GM12865 (cell line): ENCODE measurements at regions not wholly inside any gene's neighbourhood (a gene's known extent, or its start where the extent isn't known, plus 50 kb on each side); places are given as distances from the start of the nearest gene placed in this dataset.

Experiments used
- DNase-seq: peaks from one replicate; pipeline ENCODE4 v3.0.0; 2010; ENCODE audit warnings: low read depth
- H3K4me3 ChIP-seq: 2 replicates; pipeline ENCODE4 v1.5.1; 2011; ENCODE audit warnings: mild to moderate bottlenecking, low read depth, low read length, control low read depth
- TF ChIP-seq, protein P1 (sequence below): IDR thresholded peaks from 2 replicates; pipeline ENCODE4 v1.5.1; 2011; ENCODE audit warnings: low read length, control low read depth, low read depth, inconsistent platforms; ENCODE audit not compliant: insufficient read depth; ENCODE audit errors: missing control alignments

DNA sequence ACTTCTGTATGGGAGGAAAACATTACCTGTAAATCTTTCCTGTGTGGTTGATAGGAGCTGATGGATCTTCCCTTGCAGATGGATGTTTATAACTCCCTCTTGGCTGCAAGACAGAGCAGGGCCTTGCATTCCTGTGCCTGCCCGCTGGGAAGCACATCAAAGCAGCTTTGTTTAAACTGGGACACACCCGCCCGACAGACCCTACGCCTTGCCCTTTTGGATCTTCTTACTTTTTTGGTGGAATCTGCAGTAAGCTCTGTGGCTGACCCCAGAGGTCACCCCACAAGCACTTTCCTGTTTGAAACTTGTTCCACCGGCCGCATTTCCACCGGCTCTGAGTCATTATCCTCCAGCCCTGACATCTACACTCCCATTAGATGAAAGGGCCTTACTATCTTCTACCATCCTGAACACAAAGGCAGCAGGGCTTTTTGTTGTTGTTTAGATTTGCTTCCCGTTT is 244.1 kb upstream of the STT3B start:
- TF ChIP-seq, protein P1, sequence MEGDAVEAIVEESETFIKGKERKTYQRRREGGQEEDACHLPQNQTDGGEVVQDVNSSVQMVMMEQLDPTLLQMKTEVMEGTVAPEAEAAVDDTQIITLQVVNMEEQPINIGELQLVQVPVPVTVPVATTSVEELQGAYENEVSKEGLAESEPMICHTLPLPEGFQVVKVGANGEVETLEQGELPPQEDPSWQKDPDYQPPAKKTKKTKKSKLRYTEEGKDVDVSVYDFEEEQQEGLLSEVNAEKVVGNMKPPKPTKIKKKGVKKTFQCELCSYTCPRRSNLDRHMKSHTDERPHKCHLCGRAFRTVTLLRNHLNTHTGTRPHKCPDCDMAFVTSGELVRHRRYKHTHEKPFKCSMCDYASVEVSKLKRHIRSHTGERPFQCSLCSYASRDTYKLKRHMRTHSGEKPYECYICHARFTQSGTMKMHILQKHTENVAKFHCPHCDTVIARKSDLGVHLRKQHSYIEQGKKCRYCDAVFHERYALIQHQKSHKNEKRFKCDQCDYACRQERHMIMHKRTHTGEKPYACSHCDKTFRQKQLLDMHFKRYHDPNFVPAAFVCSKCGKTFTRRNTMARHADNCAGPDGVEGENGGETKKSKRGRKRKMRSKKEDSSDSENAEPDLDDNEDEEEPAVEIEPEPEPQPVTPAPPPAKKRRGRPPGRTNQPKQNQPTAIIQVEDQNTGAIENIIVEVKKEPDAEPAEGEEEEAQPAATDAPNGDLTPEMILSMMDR: no peak
- no peak overlapping the region for H3K4me3 ChIP-seq
- DNase-seq: peak; percentile 49

DNA sequence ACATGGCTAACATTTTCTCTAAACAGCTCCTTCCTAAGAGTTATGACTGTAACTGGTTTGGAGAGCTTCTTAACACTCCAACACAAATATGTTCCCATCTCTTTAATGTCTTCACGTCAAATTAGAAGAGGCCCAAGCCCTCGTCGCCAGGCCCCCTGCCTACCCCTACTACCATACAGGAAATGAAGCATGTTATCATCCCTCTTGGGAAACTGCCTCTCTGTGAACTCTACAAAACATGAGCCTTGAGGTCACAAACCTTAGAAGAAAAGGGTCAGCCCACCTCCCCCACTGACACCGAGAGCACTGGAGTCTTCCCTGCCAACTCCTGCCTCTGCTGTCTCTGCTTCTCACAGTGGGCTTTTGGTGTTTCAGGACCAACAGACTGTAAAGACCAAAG is 243.1 kb upstream of the STT3B start:
- no peak overlapping the region for H3K4me3 ChIP-seq
- TF ChIP-seq, protein P1: no peak
- no peak for DNase-seq

DNA sequence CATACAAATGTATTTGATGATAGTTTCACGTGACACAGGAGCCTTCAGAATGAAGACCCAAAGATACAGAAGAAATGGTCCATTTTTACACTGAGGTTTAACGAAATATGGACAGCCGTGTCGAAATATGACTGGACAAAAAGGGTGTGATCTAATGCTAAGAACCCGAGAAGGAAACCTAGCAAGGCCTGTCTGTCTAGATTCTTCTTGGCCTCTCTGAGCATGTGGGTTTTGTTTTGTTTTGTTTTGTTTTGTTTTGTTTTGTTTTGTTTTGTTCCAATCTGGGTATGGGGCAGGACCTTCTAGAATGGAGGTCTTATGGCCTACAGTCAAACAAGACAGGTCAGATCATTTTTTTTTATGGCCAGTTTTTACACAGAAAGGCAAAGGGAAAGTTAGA is 242.7 kb upstream of the STT3B start:
- TF ChIP-seq, protein P1: no peak

DNA sequence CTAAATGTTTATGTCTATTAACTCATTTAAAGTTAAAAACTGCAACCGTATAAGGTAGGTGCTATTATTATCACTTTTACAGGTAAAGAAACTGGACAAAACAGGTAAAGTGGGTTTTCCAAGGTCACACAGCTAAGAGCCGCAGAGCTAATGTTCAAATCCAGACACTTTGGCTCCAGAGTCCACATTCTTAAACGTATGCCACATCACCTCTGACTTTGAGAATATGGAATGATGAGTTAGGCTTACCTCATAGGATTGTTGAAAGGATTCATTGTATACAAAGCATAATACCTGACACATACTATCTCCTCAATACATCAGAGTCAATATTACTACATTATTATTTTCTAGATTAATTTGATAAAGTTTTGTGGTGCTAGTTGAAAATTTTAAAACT is 240.9 kb upstream of the STT3B start:
- DNase-seq: no peak
- H3K4me3 ChIP-seq: no peak overlapping the region
- TF ChIP-seq, protein P1: no peak

More for the DNA sequence above, 242.7 kb upstream of the STT3B start:
- DNase-seq: no peak
- no peak overlapping the region for H3K4me3 ChIP-seq

DNA sequence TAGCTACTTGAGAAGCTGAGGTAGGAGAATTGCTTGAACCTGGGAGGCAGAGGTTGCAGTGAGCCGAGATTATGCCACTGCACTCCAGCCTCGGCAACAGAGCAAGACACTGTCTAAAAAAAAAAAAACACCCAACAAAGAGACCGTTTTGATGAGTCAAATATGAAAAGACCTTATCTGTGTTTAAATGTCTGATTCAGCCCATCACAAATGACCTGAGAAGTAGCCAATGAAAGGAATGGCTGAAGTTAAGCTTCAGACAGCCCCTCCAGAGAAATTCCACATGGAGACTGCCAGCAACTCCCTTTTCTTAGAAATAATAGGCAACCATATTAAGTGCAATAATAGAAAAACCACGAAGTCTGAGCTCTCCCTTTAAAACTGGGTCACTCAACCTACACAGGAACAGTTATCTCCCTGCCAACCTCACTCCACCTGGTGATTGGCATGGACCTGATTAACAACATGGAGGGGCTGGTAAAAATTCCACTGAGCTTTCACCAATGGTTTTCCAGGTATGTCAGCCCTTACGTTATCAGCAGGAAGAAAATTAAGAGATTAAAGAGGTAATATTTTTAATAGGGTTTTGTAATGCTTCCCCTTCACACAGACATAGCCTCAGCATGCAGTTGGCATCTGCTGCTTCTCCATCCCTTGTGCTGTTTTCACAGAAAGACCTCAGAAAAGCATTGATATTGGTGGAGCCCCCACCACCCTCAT is 238.1 kb upstream of the STT3B start:
- no peak for DNase-seq
- TF ChIP-seq, protein P1: no peak
- no peak overlapping the region for H3K4me3 ChIP-seq

DNA sequence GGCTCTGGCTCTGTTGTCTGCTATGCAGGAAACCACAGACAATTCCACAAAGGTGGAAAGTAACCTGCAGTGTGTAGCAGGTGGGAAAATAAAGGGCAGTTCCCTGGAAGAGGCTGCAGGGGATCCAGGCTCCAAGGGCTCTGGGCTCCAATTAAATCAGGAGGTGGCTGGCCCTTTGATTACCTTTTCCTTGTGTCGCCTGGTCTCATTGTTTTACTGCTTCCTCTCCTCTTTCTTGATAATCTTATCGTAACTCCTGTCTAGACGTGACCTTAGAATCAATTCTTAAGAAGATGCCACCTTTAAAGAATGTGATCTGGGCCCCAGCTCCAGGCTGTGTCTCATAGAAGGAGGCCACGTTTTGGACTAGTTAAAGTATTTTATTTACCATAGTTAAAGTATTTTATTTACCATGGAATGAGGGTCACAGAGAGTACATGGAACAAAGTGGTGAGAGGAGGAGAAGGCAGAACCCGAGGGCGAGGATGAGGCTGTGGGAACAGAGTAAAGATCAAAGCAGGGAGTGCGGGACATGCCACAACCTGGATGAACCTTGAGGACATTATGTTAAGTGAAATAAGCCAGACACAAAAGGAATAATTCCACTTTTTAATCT is 237.5 kb upstream of the STT3B start:
- TF ChIP-seq, protein P1: no peak
- no peak for DNase-seq
- no peak overlapping the region for H3K4me3 ChIP-seq
